GM21825 (cell line): ENCODE measurements at regions not wholly inside any gene's neighbourhood (a gene's known extent, or its start where the extent isn't known, plus 50 kb on each side); places are given as distances from the start of the nearest gene placed in this dataset.

Source experiments
- ATAC-seq: cut with Tn5 transposase; IDR thresholded peaks from one replicate; pipeline ENCODE4 v1.9.1; 2021; ENCODE audit warnings: mild to moderate bottlenecking, moderate library complexity; ENCODE audit not compliant: unreplicated experiment

DNA sequence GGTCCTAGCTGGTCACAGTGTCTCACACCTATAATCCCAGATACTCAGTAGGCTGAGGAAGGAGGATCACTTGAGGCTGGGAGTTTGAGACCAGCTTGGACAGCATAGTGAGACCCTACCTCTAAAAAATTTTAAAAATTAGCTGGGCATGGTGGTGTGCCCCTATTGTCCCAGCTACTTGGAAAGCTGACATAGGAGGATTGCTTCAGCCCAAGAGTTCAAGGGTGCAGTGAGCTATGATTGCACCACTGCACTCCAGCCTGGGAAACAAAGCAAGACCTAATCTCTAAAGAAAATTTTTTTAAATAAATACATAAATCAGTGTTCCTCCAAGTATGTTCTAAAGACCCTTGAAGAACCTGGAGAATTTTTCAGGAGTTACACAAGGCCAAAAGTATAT is 50.6 kb upstream of the GNAO1 start:
- no peak for ATAC-seq

DNA sequence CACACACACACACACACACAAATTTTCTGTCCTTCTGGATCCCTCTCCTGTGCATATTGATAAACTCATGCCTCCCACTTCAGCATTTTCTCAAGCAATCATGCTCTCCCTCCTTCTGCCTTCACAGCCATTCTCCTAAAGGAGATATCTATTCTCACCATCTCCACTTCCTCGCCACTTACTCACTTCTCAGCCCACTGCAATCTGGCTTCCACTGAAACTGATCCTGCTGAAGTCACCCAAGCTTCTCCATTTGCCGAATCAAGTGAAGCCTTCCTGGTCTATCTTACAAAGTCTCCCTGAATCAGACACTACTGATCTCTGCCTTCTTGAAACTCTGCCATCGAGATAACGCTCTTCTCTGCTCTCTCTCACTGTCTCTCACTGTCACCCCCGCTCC is 54.0 kb upstream of the GNAO1 start:
- no peak for ATAC-seq

DNA sequence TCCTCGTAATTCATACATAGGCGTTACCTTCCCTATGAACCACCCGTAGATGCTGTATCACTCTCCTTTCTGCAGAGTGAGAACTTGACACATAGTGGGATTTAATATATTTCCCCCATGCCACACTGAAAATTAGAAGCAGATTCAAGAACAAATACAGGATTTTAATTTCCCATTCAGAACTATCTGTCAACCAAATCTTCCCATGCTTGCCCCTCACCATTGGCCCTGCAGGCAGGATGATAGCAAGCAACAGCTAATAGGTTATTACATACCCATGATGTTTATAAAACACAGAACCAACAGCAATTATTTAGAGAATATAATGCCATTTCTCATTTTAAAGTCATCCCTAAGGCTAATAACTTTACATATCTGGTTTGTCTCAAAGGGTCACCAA is 55.0 kb upstream of the GNAO1 start:
- no peak for ATAC-seq

DNA sequence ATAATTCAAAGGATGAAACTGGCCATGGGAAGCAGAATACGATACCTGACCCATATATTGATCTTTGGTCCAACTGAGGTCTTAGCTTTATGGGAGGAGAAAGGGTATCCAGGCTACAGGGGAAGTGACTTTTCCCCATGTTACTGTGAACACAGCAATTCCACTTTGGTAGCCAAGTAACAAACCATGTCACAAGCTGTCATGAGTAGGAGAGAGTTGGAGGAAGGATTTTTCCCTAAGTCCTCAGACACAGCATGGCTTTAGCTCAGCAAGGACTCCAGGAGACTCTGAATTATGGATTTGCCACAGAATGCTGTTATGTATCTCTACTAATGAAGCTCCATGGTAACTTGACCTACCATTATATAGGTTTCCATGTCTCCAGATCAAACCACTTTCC is 56.5 kb upstream of the GNAO1 start:
- ATAC-seq, result no peak

DNA sequence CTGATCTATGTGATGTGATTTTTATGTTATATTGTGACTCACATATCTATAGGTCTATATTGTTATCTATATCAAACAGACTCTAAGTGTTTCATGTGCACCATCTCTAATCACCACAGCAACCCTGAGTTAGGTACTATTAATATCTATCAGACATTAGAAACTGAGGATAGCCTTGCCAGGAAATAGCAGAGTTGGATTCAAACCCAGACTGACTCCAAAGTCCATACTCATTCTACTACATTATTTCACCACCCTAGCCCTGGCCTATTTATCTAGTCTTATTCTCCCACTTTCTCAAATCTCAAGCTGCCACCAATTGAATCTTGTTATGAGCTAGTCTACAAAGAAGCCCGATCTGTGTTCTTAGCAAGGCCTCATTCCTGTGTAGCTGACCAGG is 65.4 kb upstream of the GNAO1 start:
- no peak for ATAC-seq

GRCh38 chr16:56122251-56122650 is 69.0 kb upstream of the GNAO1 start:
- ATAC-seq, result no peak

GRCh38 chr16:56121156-56121500 is 70.2 kb upstream of the GNAO1 start:
- no peak for ATAC-seq

DNA sequence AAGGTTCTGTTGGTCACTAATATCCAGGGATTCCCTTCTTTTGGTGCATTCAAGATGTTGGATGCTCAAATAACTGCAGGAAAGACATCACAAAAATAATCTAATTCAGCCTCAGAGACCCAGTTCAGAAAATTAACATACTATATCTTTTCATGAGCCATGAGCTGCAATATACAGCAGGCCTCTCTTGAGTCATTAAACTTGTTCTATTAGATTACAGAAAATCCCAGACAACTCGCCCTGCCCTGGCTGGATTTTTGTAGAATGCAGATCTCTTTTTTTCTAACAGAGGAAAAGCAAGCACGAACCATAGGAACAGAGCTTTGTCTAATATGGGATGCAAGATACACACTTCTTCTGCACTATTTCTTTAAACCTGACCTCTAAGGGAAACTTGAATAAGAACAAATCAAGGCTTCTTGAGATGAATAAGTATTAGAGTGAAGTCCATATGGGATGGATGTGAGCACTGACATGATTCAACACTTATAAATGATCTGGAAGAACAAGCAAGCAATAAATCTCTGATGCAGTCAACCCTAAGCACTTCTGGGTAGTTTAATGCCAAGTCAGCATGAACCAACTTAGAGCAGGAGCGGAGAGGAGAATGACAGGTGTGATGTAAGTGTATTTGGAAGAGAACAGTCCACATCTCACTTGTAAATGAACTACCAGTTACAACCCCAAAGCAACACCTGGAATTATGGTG is 70.7 kb upstream of the GNAO1 start:
- no peak for ATAC-seq

GRCh38 chr16:56119133-56119532 is 72.2 kb upstream of the GNAO1 start:
- no peak for ATAC-seq

- ATAC-seq, result no peak
These were observed 74.7 kb upstream of the GNAO1 start for GRCh38 chr16:56116577-56116964.

- no peak for ATAC-seq
These were observed 75.3 kb upstream of the GNAO1 start for GRCh38 chr16:56115817-56116576.

DNA sequence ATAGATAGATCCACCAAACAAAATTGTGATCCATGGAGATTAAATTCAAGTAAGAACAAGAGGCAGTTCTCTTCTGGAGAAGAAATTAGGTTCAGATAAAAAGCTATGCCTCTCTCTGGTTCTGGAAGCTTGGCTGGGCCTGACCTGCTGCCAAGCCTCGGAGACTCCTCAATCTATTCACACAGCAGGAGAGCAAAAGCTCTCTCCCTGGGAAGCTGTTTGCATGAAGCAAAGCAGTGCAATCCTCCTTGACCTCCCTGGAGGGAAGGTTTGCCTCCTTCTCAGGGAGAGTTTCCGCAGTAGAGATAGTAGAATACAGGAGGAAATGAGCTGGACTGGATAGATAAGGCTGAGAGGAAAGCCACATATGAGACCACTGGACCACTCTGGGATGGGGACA is 78.1 kb upstream of the GNAO1 start:
- no peak for ATAC-seq

DNA sequence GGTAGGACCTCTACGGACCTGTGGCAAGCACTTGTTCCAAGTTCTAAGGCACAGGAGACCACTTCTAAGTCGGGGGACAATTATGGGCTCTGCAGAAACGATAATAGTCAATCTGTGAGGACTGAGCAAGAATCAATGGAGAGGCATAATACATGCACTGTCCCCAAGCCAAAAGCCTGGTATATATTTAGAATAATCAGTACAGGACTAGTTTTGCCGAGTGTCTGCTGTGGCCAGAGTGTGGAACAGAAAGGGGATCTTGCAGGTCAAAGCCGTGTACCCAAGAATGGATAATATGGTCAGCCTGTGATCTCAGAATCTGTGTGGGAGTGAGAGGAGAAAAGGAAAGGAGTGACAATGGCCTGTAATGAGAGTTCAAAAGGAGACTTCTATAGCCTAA is 80.2 kb upstream of the GNAO1 start:
- ATAC-seq, result no peak

GRCh38 chr16:56109994-56110393 is 81.3 kb upstream of the GNAO1 start:
- ATAC-seq, result no peak

- no peak for ATAC-seq
These were observed 82.1 kb upstream of the GNAO1 start for GRCh38 chr16:56109205-56109604.

DNA sequence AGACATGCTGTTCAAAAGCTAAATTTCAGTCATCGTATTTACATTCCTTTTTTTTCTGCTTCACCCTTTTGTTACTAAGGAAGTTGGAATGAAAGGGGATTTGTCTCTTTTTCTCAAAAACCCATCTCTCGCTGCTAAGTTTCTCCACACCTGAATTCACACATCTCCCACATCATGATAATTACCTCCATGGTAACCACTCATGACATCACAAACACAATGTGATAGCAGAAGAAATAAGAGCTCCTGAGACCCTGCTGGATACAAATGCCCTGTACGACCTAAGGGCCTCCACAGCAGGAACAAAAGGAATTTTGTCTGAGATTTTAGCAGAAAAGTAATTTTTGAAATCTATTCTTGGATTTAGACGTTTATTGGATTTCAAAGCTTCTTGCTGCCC is 82.6 kb upstream of the GNAO1 start:
- ATAC-seq, result no peak

DNA sequence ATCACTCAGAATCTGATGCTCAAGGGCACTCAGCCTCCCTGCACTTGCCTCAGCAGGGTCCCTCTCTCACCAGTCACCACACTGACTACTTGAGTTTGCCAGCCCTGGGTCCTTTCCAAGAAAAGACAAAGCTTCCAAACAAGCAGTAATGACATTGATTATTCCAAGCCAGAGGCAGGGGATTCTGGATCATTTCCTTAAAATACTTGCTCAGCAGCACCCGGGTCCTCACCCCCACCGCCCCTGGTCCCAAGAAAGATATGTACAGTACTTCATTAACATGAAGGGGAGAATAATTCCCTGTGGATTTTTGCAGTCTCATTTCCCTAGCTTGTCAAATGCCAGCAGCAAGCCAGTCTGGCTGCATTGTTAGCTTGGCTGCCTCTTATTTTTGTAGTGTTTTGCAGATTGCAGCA is 83.2 kb upstream of the GNAO1 start:
- ATAC-seq, result no peak

DNA sequence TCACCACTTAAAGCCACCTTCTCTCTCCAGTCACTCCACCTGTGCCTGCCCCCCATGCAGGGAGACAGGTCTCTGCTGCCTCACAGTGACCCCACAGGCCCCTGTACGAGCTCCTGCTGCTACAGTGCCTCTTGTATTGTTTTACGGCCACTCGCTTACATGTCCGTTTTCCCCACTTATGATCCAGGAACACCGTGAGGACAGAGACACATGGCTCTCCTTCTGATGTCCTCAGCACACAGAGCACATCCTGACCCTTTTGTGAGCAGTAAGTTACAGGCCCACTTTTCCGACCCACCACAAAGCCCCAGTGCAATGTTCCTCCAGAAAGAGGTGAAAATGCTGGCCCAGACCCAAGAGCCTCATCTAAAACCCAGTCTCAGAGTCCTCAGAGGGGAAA is 84.8 kb upstream of the GNAO1 start:
- no peak for ATAC-seq

DNA sequence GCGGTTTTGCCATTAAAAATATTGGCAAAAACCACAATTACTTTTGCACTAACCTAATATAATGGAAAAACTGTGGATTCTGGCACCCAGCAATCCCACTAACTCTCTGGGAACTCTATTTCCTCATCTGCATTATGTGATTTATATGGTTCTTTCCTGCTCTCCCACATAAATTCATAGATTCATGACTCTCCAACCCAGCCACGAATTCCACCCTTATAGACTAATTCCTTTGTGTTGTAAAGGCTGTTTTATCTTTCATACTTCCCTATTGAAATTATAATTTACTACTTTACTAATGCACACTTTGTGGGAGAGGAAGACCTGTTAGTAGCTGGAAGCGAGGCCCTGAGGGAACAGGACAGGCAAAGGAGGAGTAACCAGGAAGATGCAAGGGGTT is 88.4 kb upstream of the GNAO1 start:
- no peak for ATAC-seq

DNA sequence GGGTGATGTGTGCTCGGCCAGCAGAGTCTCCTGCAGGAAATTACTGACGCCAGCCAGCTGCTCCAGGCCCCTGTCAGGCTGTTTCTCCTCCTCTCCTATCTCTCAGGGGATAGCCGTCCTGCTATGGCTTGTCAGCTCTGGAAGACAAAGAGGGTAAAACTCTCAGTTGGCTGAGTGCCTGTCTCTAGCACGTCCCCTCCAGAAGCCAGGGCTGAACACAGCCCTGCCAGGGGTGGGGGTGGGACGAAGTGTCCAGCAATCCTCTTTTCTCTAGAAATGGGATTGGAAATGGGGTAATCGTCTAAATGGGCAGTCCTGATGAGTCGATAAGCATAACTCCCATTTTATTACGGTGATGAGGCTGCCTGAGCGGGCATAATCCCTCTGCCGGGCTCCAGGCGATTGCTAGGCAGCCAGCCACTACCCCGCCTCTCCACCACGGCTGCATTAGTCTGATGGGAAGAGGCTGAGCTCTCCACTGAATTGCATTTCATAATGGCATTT is 89.1 kb upstream of the GNAO1 start:
- ATAC-seq, result no peak

GRCh38 chr16:56101480-56101879 is 89.8 kb upstream of the GNAO1 start:
- ATAC-seq, result no peak

GRCh38 chr16:56097306-56097705 is 94.0 kb upstream of the GNAO1 start:
- ATAC-seq, result no peak

DNA sequence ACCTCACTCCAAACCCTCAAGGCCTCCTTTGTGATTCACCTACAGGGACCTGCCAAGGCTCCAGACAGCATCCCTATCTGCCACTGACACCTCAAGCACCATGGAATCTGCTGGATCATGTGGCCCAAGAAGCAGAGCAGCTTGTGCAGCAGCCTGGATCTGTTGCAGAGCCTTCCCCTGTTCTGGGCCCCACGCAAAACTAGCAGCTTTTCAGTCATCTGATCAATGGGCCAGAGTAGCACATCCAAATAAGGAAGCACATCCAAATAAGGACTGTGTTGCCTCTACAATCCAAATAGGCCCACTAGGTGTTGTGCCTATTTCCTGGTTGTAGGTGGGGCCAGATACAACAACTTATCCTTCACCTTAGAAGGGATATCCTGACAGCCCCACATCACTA is 97.1 kb upstream of the GNAO1 start:
- ATAC-seq, result no peak
